ENCODE measurements at regions not wholly inside any gene's neighbourhood (a gene's known extent, or its start where the extent isn't known, plus 50 kb on each side); places are given as distances from the start of the nearest gene placed in this dataset.
"Not testable (repeated sequence)": the region's sequence is repeated elsewhere in the genome, so short reads cannot be mapped to it uniquely, and the experiment has no call there.

DNA sequence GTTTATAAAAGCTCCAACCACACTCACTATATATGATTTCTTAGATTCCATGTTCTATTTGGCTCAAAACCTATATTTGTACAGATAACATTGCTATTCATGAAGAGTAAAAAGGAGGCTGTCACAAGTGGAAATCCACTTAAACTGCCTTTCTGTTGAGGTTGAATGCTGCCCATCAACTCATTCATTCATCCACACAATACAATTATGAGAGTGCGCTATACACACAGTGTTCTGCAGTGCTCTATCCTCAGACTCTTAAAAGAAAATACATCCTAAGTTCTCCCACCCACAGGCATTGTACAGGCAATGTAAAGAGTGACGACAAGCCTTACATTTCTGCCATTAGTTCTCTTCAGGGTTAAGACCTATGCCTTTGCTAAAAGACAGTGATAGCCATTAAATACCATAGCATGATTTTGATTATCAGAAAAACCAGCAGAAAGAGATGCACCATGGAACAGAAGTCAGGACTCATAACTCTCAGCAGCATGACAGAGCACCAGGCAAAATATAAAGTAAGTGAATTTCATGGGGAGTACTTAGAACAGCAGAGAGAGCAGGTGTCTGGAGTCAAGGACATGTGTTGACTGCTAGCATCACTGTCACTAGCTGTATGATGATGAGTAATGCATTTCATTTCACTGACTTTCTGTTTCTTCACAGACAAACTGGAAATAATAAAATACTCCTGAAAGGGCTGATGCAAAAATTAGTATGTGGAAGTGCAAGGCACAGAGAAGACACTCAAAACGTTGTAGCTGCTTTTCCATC, 218.0 kb downstream of the RBM26 start:
- no peak for DNase-seq (ENCODE audit: low read depth)

- DNase-seq (ENCODE audit: low read depth): no peak
Measured at GRCh38 chr13:79185580-79185979, 220.5 kb downstream of the RBM26 start.

GRCh38 chr13:79183231-79183630, 222.8 kb downstream of the RBM26 start:
- DNase-seq (ENCODE audit: low read depth): no peak

GRCh38 chr13:79173691-79174090, 232.4 kb downstream of the RBM26 start:
- not testable (repeated sequence) for DNase-seq (ENCODE audit: low read depth)

GRCh38 chr13:79172924-79173323, 233.1 kb downstream of the RBM26 start:
- not testable (repeated sequence) for DNase-seq (ENCODE audit: low read depth)

- no peak for DNase-seq (ENCODE audit: low read depth)
Measured at GRCh38 chr13:79171141-79172061, 234.7 kb downstream of the RBM26 start.

DNA sequence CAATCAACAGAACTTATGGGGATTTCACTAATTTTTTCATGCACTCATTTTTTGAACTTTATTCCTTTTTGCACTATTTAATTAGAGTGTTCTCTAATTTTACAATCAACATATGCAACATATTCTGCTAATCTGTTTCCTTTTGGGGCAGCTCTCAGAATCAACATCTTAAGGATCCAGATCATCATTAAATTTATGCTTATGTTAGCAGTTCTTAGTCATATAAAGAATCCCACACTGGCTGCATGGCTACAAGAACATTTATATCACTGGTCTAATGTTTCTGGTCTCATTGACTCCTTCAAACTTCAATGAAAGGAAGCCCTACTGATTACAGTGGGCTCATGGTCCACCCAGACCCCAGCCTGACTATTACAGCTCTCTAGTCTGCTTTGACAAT, 245.2 kb downstream of the RBM26 start:
- DNase-seq (ENCODE audit: low read depth): no peak

DNA sequence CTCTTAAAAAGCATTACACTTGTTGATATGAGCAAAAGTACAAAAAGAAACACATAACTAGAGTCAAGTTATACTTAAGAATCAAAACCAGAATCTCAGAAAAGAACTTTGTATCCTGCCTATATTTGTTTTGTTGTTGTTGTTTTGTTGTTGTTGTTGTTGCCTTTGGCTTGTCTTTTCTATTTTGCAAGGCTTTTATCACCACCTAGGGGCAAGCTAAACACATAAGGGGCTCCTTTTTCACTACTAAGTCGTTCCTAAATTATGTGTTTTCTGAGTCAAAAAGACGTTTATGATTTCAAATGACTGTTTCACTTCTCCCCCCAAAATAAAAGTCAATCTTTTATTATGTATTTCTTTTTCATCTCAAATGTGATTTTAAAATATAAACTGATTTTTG, 250.2 kb downstream of the RBM26 start:
- DNase-seq (ENCODE audit: low read depth): no peak

- no peak for DNase-seq (ENCODE audit: low read depth)
Measured at GRCh38 chr13:79149210-79149609, 256.8 kb downstream of the RBM26 start.

DNA sequence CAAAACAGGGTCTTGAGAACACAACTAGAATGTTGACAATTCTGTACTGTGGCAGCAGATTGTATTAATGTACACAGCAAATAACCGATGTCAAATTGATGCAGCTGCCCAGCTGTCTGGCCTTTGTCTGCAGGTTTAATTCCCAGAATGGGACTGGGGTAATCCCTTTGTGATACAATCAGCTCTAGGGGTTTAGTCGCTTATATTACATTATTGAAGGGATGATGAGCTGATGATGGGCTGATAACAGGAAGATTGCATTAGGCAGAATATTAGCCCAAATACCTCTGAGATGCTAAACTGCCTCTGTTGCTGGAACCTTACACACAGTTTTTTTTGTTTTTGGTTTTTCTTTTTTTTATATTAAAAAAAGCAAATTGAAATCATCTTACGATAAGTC, 265.0 kb downstream of the RBM26 start:
- no peak for DNase-seq (ENCODE audit: low read depth)

GRCh38 chr13:79128158-79128557, 277.9 kb downstream of the RBM26 start:
- DNase-seq (ENCODE audit: low read depth): no peak

GRCh38 chr13:79126706-79127105, 279.3 kb downstream of the RBM26 start:
- DNase-seq (ENCODE audit: low read depth): no peak

DNA sequence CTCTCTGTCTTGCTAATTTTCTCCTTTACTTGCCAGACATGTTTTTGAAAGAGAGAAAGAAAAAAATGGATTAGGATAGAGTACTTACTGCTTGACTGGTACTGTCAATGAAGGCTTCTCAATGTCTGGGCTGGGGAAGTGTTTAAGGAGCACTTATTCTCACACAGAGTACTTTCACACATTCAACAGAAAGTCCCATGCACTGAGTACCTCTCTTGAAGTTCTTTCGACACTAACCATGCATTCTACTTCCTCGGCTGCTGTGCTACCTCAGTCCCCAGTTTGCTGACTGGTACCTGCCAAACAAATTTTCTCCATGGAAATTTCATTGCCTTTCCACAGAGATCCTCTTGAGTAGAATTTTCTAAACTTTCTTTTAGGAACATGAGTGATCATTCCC, 281.9 kb downstream of the RBM26 start:
- DNase-seq (ENCODE audit: low read depth): no peak

DNA sequence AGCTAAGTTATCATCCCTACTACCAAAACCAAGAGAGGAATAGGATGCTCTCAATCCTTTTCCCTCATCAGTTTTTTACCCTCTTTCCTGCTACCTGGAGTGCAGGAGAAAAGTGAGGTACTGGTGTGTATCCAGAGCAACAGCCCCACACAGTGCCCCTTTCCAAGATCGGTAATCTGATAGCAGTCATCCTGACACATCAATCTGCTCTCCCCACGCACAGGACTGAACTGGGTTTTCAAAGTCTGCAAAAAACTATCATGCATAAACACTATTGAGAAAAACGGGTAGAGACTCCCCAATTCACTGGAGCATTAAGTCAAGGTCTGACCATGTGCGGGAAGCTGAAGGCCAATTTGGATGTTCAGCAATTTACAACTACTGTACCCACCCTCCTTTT, 284.8 kb downstream of the RBM26 start:
- DNase-seq (ENCODE audit: low read depth): no peak

- no peak for DNase-seq (ENCODE audit: low read depth)
Measured at GRCh38 chr13:79119578-79120107, 286.4 kb downstream of the RBM26 start.

DNA sequence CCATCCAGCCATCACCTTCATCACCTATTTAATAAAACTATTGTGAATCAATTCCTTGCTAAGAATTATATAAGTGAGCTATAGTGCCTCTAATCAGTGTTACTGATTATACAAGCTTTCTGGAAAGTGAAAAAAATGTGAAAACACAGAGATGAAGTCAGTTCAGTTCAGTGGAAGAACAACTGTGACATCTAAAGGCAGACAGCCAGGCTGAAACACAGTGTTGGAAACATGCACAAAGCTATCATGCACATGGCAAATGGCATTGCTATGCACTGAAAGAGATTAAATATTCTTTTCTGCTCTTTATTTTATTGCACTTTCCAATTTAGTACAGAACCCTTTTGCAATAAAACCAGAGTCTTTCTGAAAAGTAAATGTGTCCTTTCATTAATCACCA, 294.0 kb downstream of the RBM26 start:
- no peak for DNase-seq (ENCODE audit: low read depth)

GRCh38 chr13:79108914-79109643, 297.0 kb downstream of the RBM26 start:
- DNase-seq (ENCODE audit: low read depth): no peak

GRCh38 chr13:79098596-79098995, 307.5 kb downstream of the RBM26 start:
- DNase-seq (ENCODE audit: low read depth): no peak

GRCh38 chr13:79097201-79097600, 308.9 kb downstream of the RBM26 start:
- DNase-seq (ENCODE audit: low read depth): no peak

- DNase-seq (ENCODE audit: low read depth): no peak
Measured at GRCh38 chr13:79096099-79096498, 310.0 kb downstream of the RBM26 start.

DNA sequence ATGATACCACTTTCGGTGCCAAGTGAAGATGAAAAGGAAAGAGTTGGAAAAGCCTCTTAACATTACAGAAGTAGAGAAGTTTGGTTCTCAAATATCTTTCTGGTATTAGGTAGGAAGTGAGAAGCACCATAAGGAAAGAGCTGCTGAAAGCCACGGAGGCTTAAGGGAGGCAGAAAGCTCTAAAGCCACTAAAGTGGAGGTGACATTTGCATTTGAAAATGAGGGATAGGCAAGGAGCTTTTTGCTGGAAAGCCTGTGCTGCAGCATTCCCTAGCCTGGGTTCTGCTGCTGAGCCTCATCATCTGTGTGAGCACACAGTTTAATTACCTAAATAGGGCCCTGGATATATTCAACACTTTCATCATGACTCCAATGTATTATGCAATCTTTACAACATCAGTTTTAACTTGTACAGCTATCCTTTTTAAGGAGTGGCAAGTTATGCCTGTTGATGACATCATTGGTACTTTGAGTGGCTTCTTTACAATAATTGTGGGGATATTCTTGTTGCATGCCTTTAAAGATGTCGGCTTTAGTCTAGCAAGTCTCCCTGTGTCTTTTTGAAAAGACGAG, 315.4 kb downstream of the RBM26 start:
- DNase-seq (ENCODE audit: low read depth): no peak

All from stimulated activated CD8-positive, alpha-beta memory T cell treated with anti-CD3 and anti-CD28 coated beads, Interleukin-15, amount 100 ng/mL, for 1 hour (primary cell).